ENCODE measurements at regions not wholly inside any gene's neighbourhood (a gene's known extent, or its start where the extent isn't known, plus 50 kb on each side); places are given as distances from the start of the nearest gene placed in this dataset.

DNA sequence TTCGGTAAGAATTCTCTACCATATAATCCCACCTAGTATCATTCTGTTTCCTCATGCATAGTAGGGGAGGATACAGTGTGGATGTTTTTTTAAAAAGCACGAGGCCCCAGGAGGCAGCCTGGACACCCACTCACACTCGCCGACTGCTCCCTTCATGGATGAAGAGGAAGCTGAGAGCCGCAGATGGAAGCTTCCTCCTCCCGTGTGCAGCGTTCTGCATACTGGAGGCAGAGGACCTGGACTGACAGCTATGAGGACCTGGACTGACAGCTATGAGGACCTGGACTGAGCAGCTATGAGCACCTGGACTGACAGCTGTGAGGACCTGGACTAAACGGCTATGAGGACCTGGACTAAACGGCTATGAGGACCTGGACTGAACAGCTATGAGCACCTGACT, 234.4 kb downstream of the NDUFA10 start:
- DNase-seq: no peak
- Histone ChIP-seq H3K4me3 (ENCODE audit: low read depth, low read length) (no peak overlapping the region), H3K27me3 (no peaks in the 10 kb centered on the region; the same call in 1 of the 2 replicates), H3K4me1 (no peaks in the 10 kb centered on the region), H3K36me3 (no peaks in the 10 kb centered on the region), H3K9me3 (no peaks in the 10 kb centered on the region)
- TF ChIP-seq, protein P1, sequence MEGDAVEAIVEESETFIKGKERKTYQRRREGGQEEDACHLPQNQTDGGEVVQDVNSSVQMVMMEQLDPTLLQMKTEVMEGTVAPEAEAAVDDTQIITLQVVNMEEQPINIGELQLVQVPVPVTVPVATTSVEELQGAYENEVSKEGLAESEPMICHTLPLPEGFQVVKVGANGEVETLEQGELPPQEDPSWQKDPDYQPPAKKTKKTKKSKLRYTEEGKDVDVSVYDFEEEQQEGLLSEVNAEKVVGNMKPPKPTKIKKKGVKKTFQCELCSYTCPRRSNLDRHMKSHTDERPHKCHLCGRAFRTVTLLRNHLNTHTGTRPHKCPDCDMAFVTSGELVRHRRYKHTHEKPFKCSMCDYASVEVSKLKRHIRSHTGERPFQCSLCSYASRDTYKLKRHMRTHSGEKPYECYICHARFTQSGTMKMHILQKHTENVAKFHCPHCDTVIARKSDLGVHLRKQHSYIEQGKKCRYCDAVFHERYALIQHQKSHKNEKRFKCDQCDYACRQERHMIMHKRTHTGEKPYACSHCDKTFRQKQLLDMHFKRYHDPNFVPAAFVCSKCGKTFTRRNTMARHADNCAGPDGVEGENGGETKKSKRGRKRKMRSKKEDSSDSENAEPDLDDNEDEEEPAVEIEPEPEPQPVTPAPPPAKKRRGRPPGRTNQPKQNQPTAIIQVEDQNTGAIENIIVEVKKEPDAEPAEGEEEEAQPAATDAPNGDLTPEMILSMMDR (IDR thresholded peaks at IDR 0.05; ENCODE audit: low read depth, low read length): no peak

DNA sequence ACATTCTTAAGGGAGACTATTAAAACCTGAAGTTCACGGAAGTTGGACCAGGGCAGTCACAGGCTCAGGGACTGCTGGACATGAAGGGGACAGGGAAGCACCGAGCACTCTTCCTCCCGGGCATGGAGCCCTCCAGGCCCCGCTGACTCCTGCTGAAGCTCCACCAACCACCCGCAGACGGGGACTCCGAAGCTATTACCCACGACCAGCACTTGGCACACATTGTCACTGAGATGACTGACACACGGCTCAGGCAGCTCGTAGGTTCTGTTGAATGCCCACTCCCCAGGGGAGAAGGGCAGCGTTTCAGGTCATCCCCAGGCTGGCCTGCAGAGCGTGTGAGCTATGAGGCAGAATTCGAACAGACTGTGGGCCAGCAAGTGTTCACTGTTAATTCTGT, 234.8 kb downstream of the NDUFA10 start:
- Histone ChIP-seq H3K27me3 (no peaks in the 10 kb centered on the region; the same call in 1 of the 2 replicates), H3K36me3 (no peaks in the 10 kb centered on the region), H3K4me3 (ENCODE audit: low read depth, low read length) (no peak overlapping the region), H3K4me1 (no peaks in the 10 kb centered on the region), H3K9me3 (no peaks in the 10 kb centered on the region)
- TF ChIP-seq, protein P1 (IDR thresholded peaks at IDR 0.05; ENCODE audit: low read depth, low read length): no peak
- DNase-seq: peak; percentile 1

DNA sequence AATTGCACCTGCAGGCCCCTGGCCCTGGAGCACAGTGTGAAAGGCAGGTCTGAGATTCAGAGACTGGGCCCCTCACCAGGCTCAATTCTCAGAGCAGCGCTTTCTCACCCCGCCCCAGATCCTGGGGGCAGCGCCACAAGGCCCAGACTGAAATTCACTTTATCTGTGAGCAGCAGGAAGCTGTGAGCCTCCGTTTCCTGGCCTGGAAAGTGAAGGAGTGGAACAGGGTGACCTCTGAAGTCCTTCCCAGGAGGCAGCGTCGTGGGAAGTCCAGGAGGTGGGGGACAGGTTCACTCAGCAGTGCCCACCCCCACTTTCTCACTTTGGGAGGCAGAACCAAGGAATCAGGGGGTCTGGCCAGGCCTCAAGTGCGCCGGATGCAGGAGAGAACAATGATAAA, 235.4 kb downstream of the NDUFA10 start:
- TF ChIP-seq, protein P1 (IDR thresholded peaks at IDR 0.05; ENCODE audit: low read depth, low read length): no peak
- H3K4me1 ChIP-seq: no peaks in the 10 kb centered on the region
- H3K9me3 ChIP-seq: no peaks in the 10 kb centered on the region
- H3K4me3 ChIP-seq (ENCODE audit: low read depth, low read length): no peak overlapping the region
- no peaks in the 10 kb centered on the region; the same call in 1 of the 2 replicates for H3K27me3 ChIP-seq
- DNase-seq: peak; percentile 1
- no peaks in the 10 kb centered on the region for H3K36me3 ChIP-seq

DNA sequence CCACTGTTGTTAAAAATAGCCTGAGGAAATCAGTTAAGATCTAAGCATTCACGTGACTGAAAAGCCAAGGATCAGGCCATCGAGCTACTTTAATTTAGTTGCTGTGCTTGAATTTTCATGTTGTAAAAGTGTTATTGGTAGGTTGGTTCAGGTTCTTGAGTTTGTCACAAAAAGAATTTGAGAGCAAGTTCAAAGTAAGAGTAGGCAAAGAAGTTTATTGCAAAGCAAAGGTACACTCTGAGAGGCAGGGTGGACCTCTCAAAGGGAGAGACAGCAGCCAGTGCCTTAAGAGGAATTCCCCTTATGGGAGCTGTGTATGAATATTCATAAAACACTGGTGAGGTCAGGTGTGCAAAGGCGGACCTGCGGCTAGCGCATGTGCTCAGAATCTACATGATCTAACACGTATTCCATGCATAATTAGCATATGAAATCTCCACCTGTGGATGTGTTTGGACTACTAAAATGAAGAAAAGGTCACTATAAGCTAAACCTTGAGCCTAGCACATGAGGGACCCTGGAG, 236.5 kb downstream of the NDUFA10 start:
- TF ChIP-seq, protein P1 (IDR thresholded peaks at IDR 0.05; ENCODE audit: low read depth, low read length): no peak
- Histone ChIP-seq H3K27me3 (no peaks in the 10 kb centered on the region; the same call in 1 of the 2 replicates), H3K4me3 (ENCODE audit: low read depth, low read length) (no peak overlapping the region), H3K4me1 (no peaks in the 10 kb centered on the region), H3K36me3 (no peaks in the 10 kb centered on the region), H3K9me3 (no peaks in the 10 kb centered on the region)
- no peak for DNase-seq

DNA sequence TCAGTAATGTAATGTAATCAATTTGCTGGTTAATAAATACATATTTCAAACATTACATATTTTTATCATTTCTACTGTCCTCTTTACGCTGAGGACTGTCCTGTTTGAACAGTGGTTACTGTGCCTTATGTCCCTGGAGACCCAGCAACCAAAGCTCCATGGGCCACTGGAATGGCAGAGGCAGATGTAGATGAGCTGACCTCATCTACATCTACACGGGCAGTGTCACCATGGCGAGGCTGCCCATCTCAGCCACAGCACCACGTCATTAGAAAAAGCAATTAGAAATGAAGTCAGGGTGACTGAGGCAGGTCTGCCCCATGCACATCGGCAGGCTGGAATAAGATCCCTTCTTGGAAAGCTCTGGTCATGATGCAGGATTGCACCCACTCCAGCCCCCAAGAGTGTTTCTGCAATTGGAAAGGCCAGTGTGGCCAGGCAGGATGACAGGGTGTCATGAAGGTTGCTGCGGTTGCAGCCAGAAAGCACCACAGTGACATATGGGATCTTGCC, 237.5 kb downstream of the NDUFA10 start:
- Histone ChIP-seq H3K4me1 (no peaks in the 10 kb centered on the region), H3K27me3 (no peaks in the 10 kb centered on the region), H3K36me3 (no peaks in the 10 kb centered on the region), H3K9me3 (no peaks in the 10 kb centered on the region), H3K4me3 (ENCODE audit: low read depth, low read length) (no peak overlapping the region)
- TF ChIP-seq, protein P1 (IDR thresholded peaks at IDR 0.05; ENCODE audit: low read depth, low read length): no peak
- no peak for DNase-seq

DNA sequence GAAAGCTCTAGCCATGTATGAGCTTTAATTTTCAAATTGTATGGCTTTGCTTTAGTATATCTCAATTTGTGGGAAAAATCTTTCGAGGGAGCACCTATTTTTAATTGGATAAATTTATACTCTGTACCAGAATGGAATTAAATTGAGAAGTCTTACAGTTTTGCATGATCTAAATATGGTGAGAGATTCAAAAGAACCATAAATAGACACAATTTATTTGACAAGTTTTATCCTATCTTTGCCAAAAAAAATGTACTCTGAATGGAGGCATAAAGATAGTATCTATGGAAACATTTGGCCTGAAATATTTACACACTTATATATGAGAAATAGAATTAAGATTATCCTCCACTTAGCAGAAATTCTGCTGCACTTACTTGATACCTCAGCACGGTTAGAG, 238.4 kb downstream of the NDUFA10 start:
- Histone ChIP-seq H3K36me3 (no peaks in the 10 kb centered on the region), H3K27me3 (no peaks in the 10 kb centered on the region), H3K4me1 (no peaks in the 10 kb centered on the region), H3K9me3 (no peaks in the 10 kb centered on the region), H3K4me3 (ENCODE audit: low read depth, low read length) (no peak overlapping the region)
- TF ChIP-seq, protein P1 (IDR thresholded peaks at IDR 0.05; ENCODE audit: low read depth, low read length): no peak
- no peak for DNase-seq
